ENCODE measurements at regions not wholly inside any gene's neighbourhood (a gene's known extent, or its start where the extent isn't known, plus 50 kb on each side); places are given as distances from the start of the nearest gene placed in this dataset.
"Not testable (repeated sequence)": the region's sequence is repeated elsewhere in the genome, so short reads cannot be mapped to it uniquely, and the experiment has no call there.

GRCh38 chr6:80956898-80957297 lies 795.6 kb downstream of the TENT5A start:
- in situ Hi-C loops (cut with HindIII; ENCODE audit: low pct_unique_long_range_greater_than_20kb, low sequenced_read_pairs): no loop called here
- DNase-seq (ENCODE audit: low read depth, low spot score): no peak

GRCh38 chr6:80952479-80952878 lies 800.0 kb downstream of the TENT5A start:
- POLR2A ChIA-PET; H3K4me3 ChIP-seq (ENCODE audit: low read depth in 2 of 2, low read length in 2 of 2); intact Hi-C loops (cut with micrococcal nuclease; ENCODE audit: unreplicated experiment); BruUV-seq (replicated peaks); in situ Hi-C loops (cut with HindIII; ENCODE audit: low pct_unique_long_range_greater_than_20kb, low sequenced_read_pairs); H3K27me3 ChIP-seq (ENCODE audit: control insufficient read depth, insufficient read depth, low read length); DNase-seq (ENCODE audit: low read depth, low spot score); CTCF ChIA-PET; H3K36me3 ChIP-seq (ENCODE audit: control insufficient read depth, insufficient read depth, low read length); ATAC-seq; H3K27ac ChIP-seq (ENCODE audit: low read length); H3K9me3 ChIP-seq (ENCODE audit: control insufficient read depth, insufficient read depth, low read depth, low read length); H3K4me1 ChIP-seq (ENCODE audit: control insufficient read depth, insufficient read depth, low read length): not testable (repeated sequence)

More at GRCh38 chr6:80956898-80957297, 795.6 kb downstream of the TENT5A start:
- H3K27ac ChIP-seq (ENCODE audit: low read length): no peak overlapping the region
- ChIA-PET POLR2A (no interaction called here), CTCF (no interaction called here)
- H3K9me3 ChIP-seq (ENCODE audit: control insufficient read depth, insufficient read depth, low read depth, low read length): no peaks in the 10 kb centered on the region
- no peaks in the 10 kb centered on the region for H3K27me3 ChIP-seq (ENCODE audit: control insufficient read depth, insufficient read depth, low read length)
- intact Hi-C loops (cut with micrococcal nuclease; ENCODE audit: unreplicated experiment): no loop called here
- ATAC-seq: no peak
- no peaks in the 10 kb centered on the region for H3K4me1 ChIP-seq (ENCODE audit: control insufficient read depth, insufficient read depth, low read length)
- no TSS peak for BruUV-seq (replicated peaks)
- H3K4me3 ChIP-seq (ENCODE audit: low read depth in 2 of 2, low read length in 2 of 2): no peak overlapping the region
- H3K36me3 ChIP-seq (ENCODE audit: control insufficient read depth, insufficient read depth, low read length): no peaks in the 10 kb centered on the region
- no peak for TF ChIP-seq TCF7L2 (IDR thresholded peaks at IDR 0.05; ENCODE audit: low read depth, low read length)
- no peak for TF ChIP-seq CTCF (IDR thresholded peaks at IDR 0.05)
- TF ChIP-seq POLR2AphosphoS5 (IDR thresholded peaks at IDR 0.05; ENCODE audit: low read depth, low read length): no peak
- no peak for TF ChIP-seq SIN3A (IDR thresholded peaks at IDR 0.05; ENCODE audit: borderline replicate concordance, insufficient read depth, low read depth, low read length)

DNA sequence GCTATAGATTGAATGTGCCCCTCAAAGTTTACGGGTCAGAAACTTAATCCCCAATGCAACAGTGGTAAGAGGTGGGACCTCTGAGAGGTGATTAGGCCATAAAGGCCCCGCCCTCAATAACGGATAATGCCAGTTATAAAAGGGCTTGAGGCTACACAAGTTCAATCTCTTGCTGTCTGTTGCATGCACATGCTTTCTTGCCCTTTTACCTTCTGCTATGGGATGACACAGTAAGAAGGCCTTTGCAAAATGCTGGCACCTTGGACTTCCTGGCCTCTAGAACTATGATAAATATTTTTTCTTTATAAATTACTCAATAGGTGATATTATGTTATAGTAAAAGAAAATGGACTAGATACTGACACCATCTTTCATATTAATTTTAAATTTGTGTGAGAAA lies 806.1 kb downstream of the TENT5A start:
- ChIA-PET POLR2A (no interaction called here), CTCF (no interaction called here)
- intact Hi-C loops (cut with micrococcal nuclease; ENCODE audit: unreplicated experiment) (no loop called here), in situ Hi-C loops (cut with HindIII; ENCODE audit: low pct_unique_long_range_greater_than_20kb, low sequenced_read_pairs) (no loop called here)
- ATAC-seq (no peak), DNase-seq (ENCODE audit: low read depth, low spot score) (no peak)
- no peak for TF ChIP-seq REST (IDR thresholded peaks at IDR 0.05; ENCODE audit: insufficient read depth in 1 of 2, low read depth in 2 of 2, low read length in 1 of 2)
- TF ChIP-seq CTCF (IDR thresholded peaks at IDR 0.05): no peak
- TF ChIP-seq SIN3A (IDR thresholded peaks at IDR 0.05; ENCODE audit: borderline replicate concordance, insufficient read depth, low read depth, low read length): no peak
- TF ChIP-seq TCF7L2 (IDR thresholded peaks at IDR 0.05; ENCODE audit: low read depth, low read length): no peak
- no peak for TF ChIP-seq POLR2AphosphoS5 (IDR thresholded peaks at IDR 0.05; ENCODE audit: low read depth, low read length)
- no peaks in the 10 kb centered on the region for H3K4me1 ChIP-seq (ENCODE audit: control insufficient read depth, insufficient read depth, low read length)
- H3K27ac ChIP-seq (ENCODE audit: low read length): no peak overlapping the region
- H3K9me3 ChIP-seq (ENCODE audit: control insufficient read depth, insufficient read depth, low read depth, low read length): no peaks in the 10 kb centered on the region
- BruUV-seq (replicated peaks): no TSS peak
- no peak overlapping the region for H3K4me3 ChIP-seq (ENCODE audit: low read depth in 2 of 2, low read length in 2 of 2)
- no peaks in the 10 kb centered on the region for H3K36me3 ChIP-seq (ENCODE audit: control insufficient read depth, insufficient read depth, low read length)
- H3K27me3 ChIP-seq (ENCODE audit: control insufficient read depth, insufficient read depth, low read length): no peaks in the 10 kb centered on the region
